ENCODE measurements at regions not wholly inside any gene's neighbourhood (a gene's known extent, or its start where the extent isn't known, plus 50 kb on each side); places are given as distances from the start of the nearest gene placed in this dataset.
"Not testable (repeated sequence)": the region's sequence is repeated elsewhere in the genome, so short reads cannot be mapped to it uniquely, and the experiment has no call there.

DNA sequence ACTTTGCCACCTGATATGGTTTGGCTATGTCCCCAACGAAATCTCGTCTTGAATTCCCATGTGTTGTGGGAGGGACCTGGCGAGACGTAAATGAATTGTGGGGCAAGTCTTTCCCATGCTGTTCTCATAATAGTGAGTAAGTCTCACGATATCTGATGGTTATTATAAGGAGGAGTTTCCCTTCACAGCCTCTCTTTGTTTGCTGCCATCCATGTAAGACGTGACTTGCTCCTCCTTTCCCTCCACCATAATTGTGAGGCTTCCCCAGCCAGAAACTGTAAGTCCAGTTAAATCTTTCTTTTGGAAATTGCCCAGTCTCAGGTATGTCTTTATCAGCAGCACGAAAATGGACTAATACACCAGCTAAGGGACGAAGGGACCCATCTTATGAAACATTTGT is 1303.3 kb downstream of the SUCLG1 start:
- no peak for DNase-seq (ENCODE audit: low read depth)

DNA sequence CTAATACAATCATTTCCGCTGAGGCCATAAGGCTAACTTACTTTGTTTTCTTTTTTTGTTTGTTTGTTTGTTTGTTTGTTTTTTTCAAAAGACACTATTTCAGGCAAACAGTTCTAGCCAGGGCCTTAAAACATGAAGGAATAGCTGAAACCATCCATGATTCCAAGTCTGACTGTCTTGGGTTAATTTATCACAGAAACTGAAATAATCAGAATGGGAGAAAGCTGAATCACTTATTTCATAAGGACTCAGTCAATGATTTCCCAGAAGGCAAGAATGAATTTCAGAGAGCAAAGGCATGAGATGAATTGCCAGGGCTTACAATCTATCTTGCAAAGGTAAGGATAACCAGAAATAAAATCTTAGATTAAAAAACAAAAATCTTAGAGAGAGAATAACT is 1315.1 kb downstream of the SUCLG1 start:
- DNase-seq (ENCODE audit: low read depth), result no peak

- no peak for DNase-seq (ENCODE audit: low read depth)
Observed at GRCh38 chr2:83142934-83143333, 1316.1 kb downstream of the SUCLG1 start.

DNA sequence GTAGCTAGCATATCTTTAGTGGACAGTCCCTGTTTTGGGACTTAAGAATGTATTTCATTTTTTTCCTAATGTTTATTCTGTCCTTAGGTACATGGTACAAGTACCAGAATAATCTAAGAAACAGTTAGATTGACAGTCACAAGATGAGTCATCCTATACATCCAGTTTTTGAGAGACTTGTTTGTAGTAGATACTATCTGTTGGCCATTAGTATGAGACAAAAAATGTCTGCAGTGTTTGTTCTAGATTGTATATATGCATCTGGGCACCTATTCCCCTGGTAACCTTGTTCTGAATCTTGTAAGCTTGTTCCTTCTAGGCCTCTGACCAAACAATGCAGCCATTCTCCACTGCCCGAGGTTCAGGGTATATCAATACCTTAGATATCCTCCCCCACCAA is 1343.5 kb downstream of the SUCLG1 start:
- no peak for DNase-seq (ENCODE audit: low read depth)

DNA sequence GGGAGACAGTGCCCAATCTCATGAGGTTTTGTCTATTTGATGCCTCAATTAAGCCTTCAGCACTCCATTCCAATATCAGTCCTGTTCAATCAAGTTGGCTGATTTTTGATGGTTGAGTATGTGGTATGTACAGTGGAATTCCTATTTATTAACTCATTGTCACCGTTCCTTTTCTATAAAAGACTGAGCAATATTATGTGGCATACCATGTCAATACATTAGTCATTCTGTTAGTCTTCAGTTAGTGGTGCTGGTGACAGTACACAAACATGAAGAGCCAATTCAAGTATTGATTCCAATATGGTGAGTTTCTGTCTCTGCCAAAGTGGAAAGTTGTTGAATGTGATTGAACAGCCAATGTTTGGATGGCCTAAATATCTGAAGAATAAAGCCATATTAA is 1343.9 kb downstream of the SUCLG1 start:
- DNase-seq (ENCODE audit: low read depth), result no peak

DNA sequence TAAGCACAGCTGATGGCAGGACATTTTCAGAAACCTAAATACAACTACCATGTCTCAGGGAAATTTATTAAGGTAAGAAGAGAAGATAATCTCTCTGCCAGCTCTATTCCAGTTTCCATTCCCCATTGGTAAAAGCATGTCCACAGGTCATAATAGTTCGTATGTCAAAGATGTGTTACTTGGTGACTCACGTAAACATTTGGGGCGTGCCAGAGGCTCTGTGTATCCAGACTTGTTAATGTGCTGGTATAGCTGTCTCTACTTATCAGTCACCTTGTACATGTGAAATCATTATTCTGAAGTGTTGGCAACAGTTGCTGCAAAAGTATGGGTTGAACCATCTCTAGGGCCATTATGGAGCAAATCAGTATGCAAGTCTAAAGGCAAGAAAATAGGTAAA is 1345.1 kb downstream of the SUCLG1 start:
- DNase-seq (ENCODE audit: low read depth), result no peak

GRCh38 chr2:83112858-83113257 is 1346.2 kb downstream of the SUCLG1 start:
- DNase-seq (ENCODE audit: low read depth), result no peak

DNA sequence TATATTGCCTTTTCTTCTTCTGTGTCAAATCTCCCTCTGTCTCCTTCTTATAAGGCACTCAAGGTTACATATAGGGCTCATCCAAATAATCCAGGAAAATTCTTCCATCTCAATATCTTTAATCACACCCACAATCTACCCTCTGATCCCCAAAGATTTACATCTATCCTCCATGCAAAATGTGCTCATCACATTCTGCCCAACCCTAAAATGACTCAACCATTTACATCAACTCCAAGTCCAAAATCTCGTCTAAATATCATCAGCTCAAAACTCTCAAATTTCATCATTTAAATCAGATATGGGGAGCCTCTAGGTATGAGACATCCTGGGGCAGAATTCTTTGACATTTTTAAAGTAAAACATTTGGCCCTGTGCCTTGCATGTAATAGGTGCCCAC is 1349.8 kb downstream of the SUCLG1 start:
- no peak for DNase-seq (ENCODE audit: low read depth)

DNA sequence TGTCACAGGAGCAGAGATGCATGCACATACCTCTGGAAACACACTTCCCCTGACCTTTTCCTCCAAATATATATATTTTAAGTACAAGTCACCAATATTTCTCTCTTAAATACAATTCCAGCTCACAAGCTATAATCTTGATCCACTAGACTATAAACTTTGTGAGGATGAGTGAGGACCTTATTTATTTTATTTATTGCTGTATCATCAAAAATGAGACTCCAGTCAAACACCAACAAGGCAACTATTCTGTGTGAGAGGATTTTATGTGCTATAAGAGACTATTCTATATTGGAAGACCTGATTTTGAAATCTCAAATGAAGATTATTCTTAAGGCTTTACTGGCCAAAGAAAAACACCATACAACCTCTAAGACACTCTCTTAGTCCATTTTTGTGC is 1352.2 kb downstream of the SUCLG1 start:
- DNase-seq (ENCODE audit: low read depth), result no peak

DNA sequence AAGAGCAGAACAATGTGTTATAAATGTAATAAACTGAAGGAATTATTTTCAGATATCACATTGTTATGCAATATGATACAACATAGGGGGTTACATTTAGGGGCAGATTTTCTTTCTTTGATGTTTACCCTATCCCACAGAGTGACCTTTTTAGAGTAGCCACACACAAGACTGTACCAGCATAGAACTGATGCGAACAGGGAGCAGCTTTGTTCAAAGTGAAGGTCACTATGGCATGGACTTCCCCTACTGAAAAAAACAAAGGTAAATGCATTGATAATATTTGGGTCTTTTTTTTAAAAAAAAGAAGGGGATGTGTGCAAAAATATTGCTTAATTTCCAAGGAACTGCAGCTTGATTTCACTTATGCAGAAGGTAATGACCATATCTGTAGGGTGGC is 1354.9 kb downstream of the SUCLG1 start:
- no peak for DNase-seq (ENCODE audit: low read depth)

DNA sequence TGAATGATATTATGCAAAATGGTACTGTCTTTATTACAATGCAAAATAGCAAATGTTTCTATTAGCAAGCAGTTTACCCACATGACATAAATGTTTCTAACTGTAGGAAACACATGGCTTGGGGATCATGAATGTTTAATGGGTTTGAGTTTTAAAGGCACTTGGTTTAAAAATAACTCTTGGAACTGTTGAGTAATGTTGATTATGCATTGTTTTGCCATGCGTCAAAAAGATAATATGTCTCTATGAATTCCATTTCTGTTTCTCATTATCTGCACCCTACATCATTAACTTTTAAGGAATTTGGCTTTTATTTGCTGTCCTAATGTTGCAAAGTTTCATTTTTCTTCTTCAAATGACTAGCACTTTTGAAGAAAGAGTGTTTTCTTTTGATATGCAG is 1355.5 kb downstream of the SUCLG1 start:
- peak; percentile 80 for DNase-seq (ENCODE audit: low read depth)

DNA sequence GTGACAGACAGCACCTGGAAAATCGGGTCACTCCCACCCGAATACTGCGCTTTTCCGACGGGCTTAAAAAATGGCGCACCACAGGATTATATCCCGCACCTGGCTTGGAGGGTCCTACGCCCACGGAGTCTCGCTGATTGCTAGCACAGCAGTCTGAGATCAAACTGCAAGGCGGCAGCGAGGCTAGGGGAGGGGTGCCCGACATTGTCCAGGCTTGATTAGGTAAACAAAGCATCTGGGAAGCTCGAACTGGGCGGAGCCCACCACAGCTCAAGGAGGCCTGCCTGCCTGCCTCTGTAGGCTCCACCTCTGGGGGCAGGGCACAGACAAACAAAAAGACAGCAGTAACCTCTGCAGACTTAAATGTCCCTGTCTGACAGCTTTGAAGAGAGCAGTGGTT is 1370.0 kb downstream of the SUCLG1 start:
- DNase-seq (ENCODE audit: low read depth), result not testable (repeated sequence)

- no peak for DNase-seq (ENCODE audit: low read depth)
Observed at GRCh38 chr2:83085869-83086268, 1373.2 kb downstream of the SUCLG1 start.

DNA sequence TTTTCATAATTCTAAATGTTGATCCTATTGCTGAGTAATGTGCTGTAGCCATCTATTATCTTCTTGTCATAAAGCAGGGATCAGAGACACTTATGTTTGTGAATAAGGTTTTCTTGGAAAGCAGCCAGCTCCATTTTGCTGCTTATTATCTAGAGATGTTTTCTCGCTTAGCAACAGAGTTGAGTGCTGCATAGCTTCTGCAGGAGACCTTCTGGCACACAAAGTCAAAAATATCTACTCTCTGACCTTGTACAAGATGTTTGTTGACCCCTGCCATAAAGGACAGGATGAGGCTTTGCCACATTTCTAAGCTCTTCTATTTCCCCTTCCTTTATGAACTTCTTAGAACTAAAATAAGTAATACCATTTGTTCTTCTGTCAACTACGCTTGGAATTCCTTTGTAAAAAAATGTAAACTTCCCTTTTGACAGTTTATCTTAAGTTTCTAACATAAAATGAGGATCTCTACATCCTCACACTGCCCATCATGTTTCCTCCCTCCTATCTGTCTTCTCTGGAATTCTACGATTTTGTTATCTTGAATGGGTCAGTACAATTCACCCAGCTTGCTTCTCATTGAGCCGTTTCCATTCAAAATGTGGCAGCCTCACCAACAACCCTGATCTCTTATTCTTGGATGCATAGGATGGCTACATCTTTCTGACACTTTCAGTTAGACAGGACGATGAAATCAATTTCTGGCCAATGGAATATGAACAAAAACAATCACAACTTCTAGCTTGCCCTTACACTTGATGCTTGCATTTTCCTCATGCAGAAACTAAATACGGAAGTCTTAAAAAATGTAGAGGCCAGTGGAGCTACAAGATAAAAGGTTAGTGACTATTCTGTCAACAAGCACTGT is 1377.0 kb downstream of the SUCLG1 start:
- DNase-seq (ENCODE audit: low read depth), result peak; percentile 67

- no peak for DNase-seq (ENCODE audit: low read depth)
Observed at GRCh38 chr2:83079007-83079406, 1380.1 kb downstream of the SUCLG1 start.

DNA sequence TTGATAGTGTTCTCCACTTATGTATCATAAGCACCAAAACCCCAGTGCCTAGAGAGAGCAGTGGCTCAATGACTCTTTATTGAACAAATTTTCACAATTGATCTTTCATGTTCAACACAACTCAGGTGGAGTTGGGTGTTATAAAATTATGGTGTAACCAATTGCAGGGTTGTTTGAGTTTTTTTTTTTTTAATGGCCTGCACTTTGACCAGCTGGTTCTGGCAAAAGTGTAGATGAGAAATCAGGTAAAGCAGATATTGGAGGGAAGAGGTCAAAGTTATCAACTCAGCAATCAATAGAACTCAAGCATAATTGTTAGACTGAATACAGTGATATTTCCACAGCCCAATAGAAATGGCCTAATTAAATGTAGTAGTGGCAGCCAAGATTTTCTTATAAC is 1386.3 kb downstream of the SUCLG1 start:
- DNase-seq (ENCODE audit: low read depth), result no peak

DNA sequence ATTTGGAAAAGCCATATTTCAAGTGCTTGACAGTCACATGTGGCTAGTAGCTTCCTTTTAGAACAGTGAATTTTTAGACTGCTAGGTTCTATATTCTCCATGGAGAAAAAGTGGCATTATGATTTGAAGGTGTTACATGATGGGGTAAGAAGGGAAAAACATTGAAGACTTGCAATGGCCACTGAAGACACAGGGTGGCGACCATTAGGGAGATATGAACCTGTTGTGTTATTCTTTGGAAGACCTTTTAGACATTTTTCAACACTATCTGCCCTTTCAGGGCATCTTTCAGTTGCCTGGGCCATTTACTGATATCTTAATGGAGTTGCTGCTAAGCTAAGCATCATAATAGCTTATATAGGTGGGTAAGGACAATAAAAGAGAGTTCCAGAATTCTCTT is 1387.2 kb downstream of the SUCLG1 start:
- no peak for DNase-seq (ENCODE audit: low read depth)

- no peak for DNase-seq (ENCODE audit: low read depth)
Observed at GRCh38 chr2:83071352-83071751, 1387.7 kb downstream of the SUCLG1 start.

DNA sequence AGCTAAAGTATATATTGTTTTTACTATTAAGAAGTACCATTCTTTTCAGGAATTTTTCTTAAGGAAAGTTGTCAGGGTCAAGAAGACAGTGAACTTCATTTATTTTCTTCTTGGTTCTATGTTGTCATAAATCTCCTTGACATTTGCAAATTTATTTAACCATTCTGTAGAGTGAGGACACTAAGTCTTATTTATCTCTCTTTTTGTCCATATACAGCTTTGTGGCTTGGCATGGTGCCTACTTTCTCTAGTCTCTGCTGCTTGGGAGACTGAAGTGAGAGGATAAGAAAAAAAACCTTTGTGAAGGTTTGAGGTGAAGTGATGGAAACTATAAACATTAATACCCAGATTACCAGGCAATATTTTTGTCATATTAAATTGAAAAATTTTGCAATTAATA is 1389.4 kb downstream of the SUCLG1 start:
- DNase-seq (ENCODE audit: low read depth), result peak; percentile 33

- DNase-seq (ENCODE audit: low read depth), result no peak
Observed at GRCh38 chr2:83068714-83069113, 1390.4 kb downstream of the SUCLG1 start.

DNA sequence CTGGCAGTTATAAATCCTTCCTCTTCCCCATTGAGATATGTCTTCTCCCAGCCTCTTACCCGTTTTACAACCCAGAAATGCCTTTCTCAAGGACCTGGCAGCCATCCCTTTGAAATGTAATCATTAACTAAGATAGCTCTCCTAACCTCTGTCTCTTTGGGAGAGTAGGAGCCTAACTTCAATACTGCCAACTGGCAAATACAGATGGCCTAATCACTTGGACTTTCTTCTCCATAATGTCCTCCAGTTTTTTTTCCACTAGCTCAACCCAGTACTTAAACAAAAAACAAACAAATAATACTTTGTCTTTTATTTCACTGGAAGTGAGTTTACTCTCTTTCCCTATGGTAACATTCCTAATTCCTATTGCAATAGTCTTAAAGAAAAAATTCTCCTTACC is 1391.1 kb downstream of the SUCLG1 start:
- DNase-seq (ENCODE audit: low read depth), result no peak

- DNase-seq (ENCODE audit: low read depth), result no peak
Observed at GRCh38 chr2:83063933-83064332, 1395.1 kb downstream of the SUCLG1 start.

DNA sequence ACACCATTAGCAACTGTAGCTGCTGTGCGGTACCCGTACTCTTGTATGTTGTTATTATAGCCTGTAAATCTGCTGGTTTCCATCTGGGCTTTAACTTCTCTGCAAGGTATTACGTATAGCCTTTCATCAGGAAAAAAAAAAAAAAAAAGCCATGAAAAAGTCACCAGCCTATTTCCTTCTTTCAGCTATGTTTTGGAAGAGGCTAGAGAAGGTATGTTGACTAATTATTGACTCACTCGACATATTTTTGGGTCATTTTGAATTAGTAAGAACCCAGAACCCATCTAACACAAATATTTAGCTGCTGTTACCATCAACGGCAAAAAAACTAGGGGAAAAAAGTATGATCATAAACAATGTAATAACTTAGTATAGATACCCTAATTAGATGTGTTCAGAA is 1395.6 kb downstream of the SUCLG1 start:
- DNase-seq (ENCODE audit: low read depth), result peak; percentile 15

DNA sequence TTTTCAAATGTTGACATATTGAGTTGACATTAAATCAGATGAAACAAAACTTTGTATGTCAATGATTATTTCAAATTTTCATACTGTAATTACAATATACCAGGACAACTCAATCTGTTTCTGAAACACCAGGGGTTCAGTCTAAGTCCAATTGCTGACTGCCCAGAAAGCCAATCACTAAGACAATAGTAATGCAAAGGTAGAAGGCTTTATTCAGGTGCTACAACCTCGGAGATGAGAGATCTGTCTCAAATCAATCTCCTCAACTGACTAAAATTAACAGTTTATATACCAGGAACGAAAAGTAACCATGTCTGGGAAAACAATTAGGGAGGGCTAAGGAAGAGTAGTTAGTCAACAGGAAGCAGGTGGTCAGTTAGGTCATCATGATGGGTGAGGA is 1400.4 kb downstream of the SUCLG1 start:
- no peak for DNase-seq (ENCODE audit: low read depth)
